ENCODE measurements at regions not wholly inside any gene's neighbourhood (a gene's known extent, or its start where the extent isn't known, plus 50 kb on each side); places are given as distances from the start of the nearest gene placed in this dataset.

- TF ChIP-seq, protein P1, sequence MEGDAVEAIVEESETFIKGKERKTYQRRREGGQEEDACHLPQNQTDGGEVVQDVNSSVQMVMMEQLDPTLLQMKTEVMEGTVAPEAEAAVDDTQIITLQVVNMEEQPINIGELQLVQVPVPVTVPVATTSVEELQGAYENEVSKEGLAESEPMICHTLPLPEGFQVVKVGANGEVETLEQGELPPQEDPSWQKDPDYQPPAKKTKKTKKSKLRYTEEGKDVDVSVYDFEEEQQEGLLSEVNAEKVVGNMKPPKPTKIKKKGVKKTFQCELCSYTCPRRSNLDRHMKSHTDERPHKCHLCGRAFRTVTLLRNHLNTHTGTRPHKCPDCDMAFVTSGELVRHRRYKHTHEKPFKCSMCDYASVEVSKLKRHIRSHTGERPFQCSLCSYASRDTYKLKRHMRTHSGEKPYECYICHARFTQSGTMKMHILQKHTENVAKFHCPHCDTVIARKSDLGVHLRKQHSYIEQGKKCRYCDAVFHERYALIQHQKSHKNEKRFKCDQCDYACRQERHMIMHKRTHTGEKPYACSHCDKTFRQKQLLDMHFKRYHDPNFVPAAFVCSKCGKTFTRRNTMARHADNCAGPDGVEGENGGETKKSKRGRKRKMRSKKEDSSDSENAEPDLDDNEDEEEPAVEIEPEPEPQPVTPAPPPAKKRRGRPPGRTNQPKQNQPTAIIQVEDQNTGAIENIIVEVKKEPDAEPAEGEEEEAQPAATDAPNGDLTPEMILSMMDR (IDR thresholded peaks at IDR 0.05 in 8 of 11, conservative IDR thresholded peaks at IDR 0.05 in 3 of 11) = no peak
- TF ChIP-seq POLR2AphosphoS5 (IDR thresholded peaks at IDR 0.05) (no peak), POLR2A (IDR thresholded peaks at IDR 0.05) (no peak)
These were observed 91.0 kb upstream of the CDH13 start for GRCh38 chr16:82535764-82536163.
